CD4-positive, alpha-beta T cell treated with Interleukin-10 for 1 hour (primary cell): ENCODE measurements at regions not wholly inside any gene's neighbourhood (a gene's known extent, or its start where the extent isn't known, plus 50 kb on each side); places are given as distances from the start of the nearest gene placed in this dataset.
"Not testable (repeated sequence)": the region's sequence is repeated elsewhere in the genome, so short reads cannot be mapped to it uniquely, and the experiment has no call there.

Experiments used
- DNase-seq: peaks from one replicate; pipeline ENCODE4 v3.0.0-alpha.2; 2020

- DNase-seq, result no peak
These were observed 149.5 kb upstream of the SVIL start for GRCh38 chr10:29784175-29784773.

GRCh38 chr10:29783201-29783947 is 148.6 kb upstream of the SVIL start:
- no peak for DNase-seq

- no peak for DNase-seq
These were observed 145.9 kb upstream of the SVIL start for GRCh38 chr10:29780639-29781038.

- DNase-seq, result no peak
These were observed 145.3 kb upstream of the SVIL start for GRCh38 chr10:29780096-29780495.

- DNase-seq, result no peak
These were observed 141.5 kb upstream of the SVIL start for GRCh38 chr10:29776246-29776645.

- DNase-seq, result no peak
These were observed 139.7 kb upstream of the SVIL start for GRCh38 chr10:29774475-29774874.

GRCh38 chr10:29773675-29774091 is 138.9 kb upstream of the SVIL start:
- DNase-seq, result no peak

GRCh38 chr10:29772403-29772802 is 137.6 kb upstream of the SVIL start:
- no peak for DNase-seq

- DNase-seq, result no peak
These were observed 136.6 kb upstream of the SVIL start for GRCh38 chr10:29771376-29771775.

GRCh38 chr10:29769277-29769676 is 134.5 kb upstream of the SVIL start:
- DNase-seq, result not testable (repeated sequence)

- no peak for DNase-seq
These were observed 133.2 kb upstream of the SVIL start for GRCh38 chr10:29767968-29768367.

- no peak for DNase-seq
These were observed 132.0 kb upstream of the SVIL start for GRCh38 chr10:29766753-29767152.

GRCh38 chr10:29765330-29765729 is 130.6 kb upstream of the SVIL start:
- no peak for DNase-seq

GRCh38 chr10:29763396-29763795 is 128.6 kb upstream of the SVIL start:
- no peak for DNase-seq

- DNase-seq, result no peak
These were observed 127.1 kb upstream of the SVIL start for GRCh38 chr10:29761916-29762315.

- DNase-seq, result no peak
These were observed 125.5 kb upstream of the SVIL start for GRCh38 chr10:29760138-29760900.

GRCh38 chr10:29757551-29758297 is 123.0 kb upstream of the SVIL start:
- no peak for DNase-seq

- DNase-seq, result no peak
These were observed 121.7 kb upstream of the SVIL start for GRCh38 chr10:29756451-29756850.

GRCh38 chr10:29753283-29753682 is 118.5 kb upstream of the SVIL start:
- no peak for DNase-seq

GRCh38 chr10:29751684-29752083 is 116.9 kb upstream of the SVIL start:
- no peak for DNase-seq

- no peak for DNase-seq
These were observed 116.5 kb upstream of the SVIL start for GRCh38 chr10:29751240-29751639.

- DNase-seq, result no peak
These were observed 114.4 kb upstream of the SVIL start for GRCh38 chr10:29749150-29749549.

- DNase-seq, result no peak
These were observed 113.4 kb upstream of the SVIL start for GRCh38 chr10:29748109-29748650.
